ENCODE measurements at regions not wholly inside any gene's neighbourhood (a gene's known extent, or its start where the extent isn't known, plus 50 kb on each side); places are given as distances from the start of the nearest gene placed in this dataset.

GRCh38 chr5:6979061-6979460 lies 265.8 kb downstream of the TENT4A start:
- Histone ChIP-seq H3K27ac (no peak overlapping the region), H3K4me1 (no peaks in the 10 kb centered on the region), H3K9me3 (no peaks in the 10 kb centered on the region), H3K4me2 (no peak overlapping the region), H3K4me3 (no peak overlapping the region)
- FAIRE-seq (no peak), DNase-seq (ENCODE audit: low read depth in 1 of 2, low spot score in 1 of 2) (no peak), ATAC-seq (no peak)
- ChIA-PET CTCF (interaction anchor here (1.6 kb wide), 1 partner anchor 8 kb away, joined by 5 read pairs; no protein-coding TSS in a partner anchor), POLR2A (no interaction called here)
- TF ChIP-seq TFCP2L1 (CRISPR knock-in tag; IDR thresholded peaks at IDR 0.05) (no peak), SREBF2 (IDR thresholded peaks at IDR 0.05) (no peak), GATA3 (IDR thresholded peaks at IDR 0.05; ENCODE audit: borderline replicate concordance) (no peak), CEBPB (IDR thresholded peaks at IDR 0.05) (no peak), BCL3 (IDR thresholded peaks at IDR 0.05) (no peak), CBX2 (IDR thresholded peaks at IDR 0.05; ENCODE audit: borderline replicate concordance, low read depth) (no peak), MYC (IDR thresholded peaks at IDR 0.05; ENCODE audit: borderline replicate concordance, low read length) (no peak), KDM1A (IDR thresholded peaks at IDR 0.05; ENCODE audit: low read depth) (no peak), EHMT2 (IDR thresholded peaks at IDR 0.05; ENCODE audit: low read depth) (no peak), FOSL2 (IDR thresholded peaks at IDR 0.05) (no peak), FOSL2 (CRISPR knock-in tag; IDR thresholded peaks at IDR 0.05) (no peak), HOXB5 (CRISPR knock-in tag; IDR thresholded peaks at IDR 0.05) (no peak), HOXA7 (CRISPR knock-in tag; IDR thresholded peaks at IDR 0.05) (no peak), BHLHE40 (IDR thresholded peaks at IDR 0.05; ENCODE audit: low read depth, low read length) (no peak), RCOR1 (IDR thresholded peaks at IDR 0.05; ENCODE audit: low read depth, low read length) (no peak), ZNF302 (CRISPR knock-in tag; IDR thresholded peaks at IDR 0.05) (no peak), E2F6 (IDR thresholded peaks at IDR 0.05; ENCODE audit: borderline replicate concordance, low read depth) (no peak), MAZ (IDR thresholded peaks at IDR 0.05; ENCODE audit: borderline replicate concordance, low read depth, low read length) (no peak)

GRCh38 chr5:6989230-6989629 lies 276.0 kb downstream of the TENT4A start:
- no peak overlapping the region for H3K4me3 ChIP-seq
- no peak for ATAC-seq
- 17% methylated on average over 6 of the region's 6 CpGs for WGBS (ENCODE audit: missing lambda C conversion rate)
- no peaks in the 10 kb centered on the region for H3K4me1 ChIP-seq
- no peak overlapping the region for H3K4me2 ChIP-seq
- CTCF ChIA-PET: no interaction called here
- no peak for DNase-seq (ENCODE audit: low read depth in 1 of 2, low spot score in 1 of 2)
- H3K9me3 ChIP-seq: no peaks in the 10 kb centered on the region
- POLR2A ChIA-PET: no interaction called here
- H3K27ac ChIP-seq: no peak overlapping the region
- no peak for FAIRE-seq
- TF ChIP-seq KDM5A (IDR thresholded peaks at IDR 0.05) (no peak), CTCF (IDR thresholded peaks at IDR 0.05) (no peak), GATA3 (IDR thresholded peaks at IDR 0.05; ENCODE audit: borderline replicate concordance) (no peak), HEYL (CRISPR knock-in tag; IDR thresholded peaks at IDR 0.05) (no peak), EHMT2 (IDR thresholded peaks at IDR 0.05; ENCODE audit: low read depth) (no peak), SMC3 (IDR thresholded peaks at IDR 0.05) (no peak), HES2 (IDR thresholded peaks at IDR 0.05) (no peak), ELK1 (IDR thresholded peaks at IDR 0.05; ENCODE audit: low read depth, low read length) (no peak), MAX (IDR thresholded peaks at IDR 0.05) (no peak), NR3C1 (IDR thresholded peaks at IDR 0.05) (no peak)

All from A549 (cell line).